HCT116 (cell line): ENCODE measurements at regions not wholly inside any gene's neighbourhood (a gene's known extent, or its start where the extent isn't known, plus 50 kb on each side); places are given as distances from the start of the nearest gene placed in this dataset.

Experiments used
- ATAC-seq: fragments of 200-7000 bp; cut with Tn5 transposase; 2 replicates; pipeline ENCODE4 v1.9.1; 2020; ENCODE audit warnings: mild to moderate bottlenecking, moderate library complexity
- BruUV-seq: library from RNA; stranded (reverse); fragments of 400-500 nt; replicated peaks from 2 replicates; lab custom pipeline; 2021; lab: Mats Ljungman, UMichigan
- CTCF ChIA-PET: fragments of 300-600 bp; sonication (Branson Sonifier 250); formaldehyde crosslinking; loops from one replicate; lab custom pipeline; 2021; ENCODE audit warnings: antibody characterized with exemption; lab: Charles Lee
- POLR2A ChIA-PET: fragments of 300-600, 350-600 bp; sonication (Branson Sonifier 250); formaldehyde crosslinking; loops from one replicate; lab custom pipeline; 2021; ENCODE audit warnings: antibody characterized with exemption; lab: Charles Lee
- RAD21 ChIA-PET, 2 experiments: fragments of 300-600 bp; sonication (Branson Sonifier 250); formaldehyde crosslinking; loops; one replicate each; lab custom pipeline; 2023; ENCODE audit warnings: low total read pairs in 2 of 2; ENCODE audit not compliant: uncharacterized antibody in 2 of 2, unreplicated experiment in 2 of 2, low non-redundant PET in 1 of 2; lab: Charles Lee
- DNase-seq: peaks from one replicate; pipeline ENCODE4 v3.0.0-alpha.2; 2010; ENCODE audit warnings: low read depth, low spot score
- H2AFZ ChIP-seq: fragments of 200-600 bp; shearing (Covaris generic), sonication (generic); 2 replicates; pipeline ENCODE4 v1.6.1; 2017; ENCODE audit warnings: low read depth, mixed run types, mixed read lengths, antibody characterized with exemption, low read length; ENCODE audit not compliant: poor library complexity, severe bottlenecking
- H3K27ac ChIP-seq: 2 replicates; pipeline ENCODE4 v1.5.1; 2012; ENCODE audit warnings: low read depth, low read length
- H3K27me3 ChIP-seq: fragments of 200-600 bp; sonication (generic); 2 replicates; pipeline ENCODE4 v1.6.1; 2016; ENCODE audit warnings: mixed run types, low read length, mixed read lengths; ENCODE audit not compliant: insufficient read depth
- H3K36me3 ChIP-seq, 2 experiments: fragments of 200-500 bp in 1 of 2; fragments of 200-600 bp in 1 of 2; sonication (Bioruptor generic) in 1 of 2; sonication (generic) in 1 of 2; 2 replicates each; pipeline versions ENCODE4 v1.5.1 to v1.6.1; 2014 to 2016; ENCODE audit warnings: low read length in 2 of 2, inconsistent platforms in 1 of 2, mixed read lengths in 1 of 2, mixed run types in 1 of 2; ENCODE audit not compliant: insufficient read depth in 2 of 2, control insufficient read depth in 1 of 2
- H3K4me1 ChIP-seq, 2 experiments: fragments of 200-600 bp in 1 of 2; sonication (generic) in 1 of 2; 2 replicates each; pipeline versions ENCODE4 v1.5.1 to v1.6.1; 2012 to 2017; ENCODE audit warnings: low read length in 2 of 2, inconsistent platforms in 1 of 2, mild to moderate bottlenecking in 1 of 2, mixed read lengths in 1 of 2, mixed run types in 1 of 2, moderate library complexity in 1 of 2; ENCODE audit not compliant: insufficient read depth in 2 of 2, control insufficient read depth in 1 of 2
- H3K4me2 ChIP-seq: fragments of 200-600 bp; sonication (generic); 2 replicates; pipeline ENCODE4 v1.6.1; 2017; ENCODE audit warnings: mixed run types, low read length, mixed read lengths
- H3K4me3 ChIP-seq, 2 experiments: fragments of 200-600 bp in 1 of 2; sonication (generic) in 1 of 2; replicated peaks in 1 of 2; 2 replicates each; pipeline ENCODE4 v1.5.1; 2011 to 2016; ENCODE audit warnings: low read length in 2 of 2, control low read depth in 1 of 2, low read depth in 1 of 2, mild to moderate bottlenecking in 1 of 2, mixed read lengths in 1 of 2, mixed run types in 1 of 2
- H3K79me2 ChIP-seq: fragments of 200-600 bp; sonication (generic); 2 replicates; pipeline ENCODE4 v1.6.1; 2017; ENCODE audit warnings: mild to moderate bottlenecking, mixed run types, low read length, moderate library complexity, mixed read lengths; ENCODE audit not compliant: insufficient read depth
- H3K9ac ChIP-seq: fragments of 200-600 bp; sonication (generic); 2 replicates; pipeline ENCODE4 v1.6.1; 2016; ENCODE audit warnings: low read length, mixed read lengths
- H3K9me2 ChIP-seq: fragments of 200-600 bp; sonication (generic), shearing (Covaris generic); 2 replicates; pipeline ENCODE4 v1.6.1; 2017; ENCODE audit warnings: mixed run types, mild to moderate bottlenecking, moderate library complexity; ENCODE audit not compliant: insufficient read depth
- H3K9me3 ChIP-seq, 2 experiments: fragments of 200-500 bp in 1 of 2; fragments of 200-600 bp in 1 of 2; sonication (Bioruptor generic) in 1 of 2; sonication (generic) in 1 of 2; 2 replicates each; pipeline ENCODE4 v1.6.1; 2014 to 2017; ENCODE audit warnings: low read length in 2 of 2, mixed read lengths in 2 of 2, inconsistent platforms in 1 of 2, low read depth in 1 of 2, mild to moderate bottlenecking in 1 of 2, mixed run types in 1 of 2, moderate library complexity in 1 of 2; ENCODE audit not compliant: control insufficient read depth in 1 of 2, insufficient read depth in 1 of 2
- H4K20me1 ChIP-seq: fragments of 200-600 bp; sonication (generic), shearing (Covaris generic); 2 replicates; pipeline ENCODE4 v1.6.1; 2017; ENCODE audit warnings: mixed run types, mild to moderate bottlenecking, moderate library complexity; ENCODE audit not compliant: insufficient read depth
- ATF3 ChIP-seq: IDR thresholded peaks from 2 replicates; pipeline ENCODE4 v1.6.1; 2012
- CBX3 ChIP-seq: IDR thresholded peaks from 2 replicates; pipeline ENCODE4 v1.6.1; 2012; ENCODE audit warnings: low read depth
- CEBPB ChIP-seq: IDR thresholded peaks from 2 replicates; pipeline ENCODE4 v1.6.1; 2012; ENCODE audit warnings: low read depth
- EGR1 ChIP-seq: IDR thresholded peaks from 2 replicates; pipeline ENCODE4 v1.6.1; 2012; ENCODE audit warnings: low read depth
- EZH2 ChIP-seq: fragments of 200-600 bp; sonication (generic); IDR thresholded peaks from 2 replicates; pipeline ENCODE4 v1.6.1; 2017; ENCODE audit warnings: antibody characterized with exemption, mixed run types
- EZH2phosphoT487 ChIP-seq: fragments of 200-600 bp; IDR thresholded peaks from 2 replicates; pipeline ENCODE4 v1.6.1; 2018; ENCODE audit warnings: antibody characterized with exemption, borderline replicate concordance
- POLR2A ChIP-seq: IDR thresholded peaks from 2 replicates; pipeline ENCODE4 v1.7.0; 2011; ENCODE audit warnings: borderline replicate concordance; ENCODE audit not compliant: insufficient read depth, insufficient read length; ENCODE audit errors: extremely low read depth
- POLR2AphosphoS5 ChIP-seq: IDR thresholded peaks from 2 replicates; pipeline ENCODE4 v1.6.1; 2011; ENCODE audit warnings: mild to moderate bottlenecking, low read depth, low read length, moderate library complexity
- SIN3A ChIP-seq: IDR thresholded peaks from 2 replicates; pipeline ENCODE4 v1.6.1; 2012; ENCODE audit warnings: low read depth
- SP1 ChIP-seq: IDR thresholded peaks from 2 replicates; pipeline ENCODE4 v1.6.1; 2012; ENCODE audit warnings: low read depth
- TCF7L2 ChIP-seq: IDR thresholded peaks from 2 replicates; pipeline ENCODE4 v1.7.0; 2011; ENCODE audit warnings: borderline replicate concordance, inconsistent platforms; ENCODE audit not compliant: insufficient read depth, insufficient read length; ENCODE audit errors: extremely low read depth
- ZFX ChIP-seq: fragments of 450-650 bp; IDR thresholded peaks from 2 replicates; pipeline ENCODE4 v1.6.1; 2017
- intact Hi-C: fragments of 100-400 bp; cut with micrococcal nuclease; formaldehyde crosslinking; loops from 2 replicates; pipeline ENCODE4 v1.10.0; 2022
- TF ChIP-seq, protein P1 (sequence below): IDR thresholded peaks from 2 replicates; pipeline ENCODE4 v1.6.1; 2011; ENCODE audit warnings: mild to moderate bottlenecking, low read length, moderate library complexity; ENCODE audit not compliant: insufficient replicate concordance; ENCODE audit errors: extremely low read depth
- TF ChIP-seq, protein P2 (sequence below), 3 experiments: fragments of 200-600 bp in 1 of 3; sonication (generic) in 1 of 3; IDR thresholded peaks in 2 of 3; conservative IDR thresholded peaks in 1 of 3; 2 replicates each; pipeline ENCODE4 v1.5.1; 2012 to 2017; ENCODE audit warnings: low read depth in 2 of 3, low read length in 2 of 3, antibody characterized with exemption in 1 of 3, borderline replicate concordance in 1 of 3, control low read depth in 1 of 3, mild to moderate bottlenecking in 1 of 3, mixed read lengths in 1 of 3, mixed run types in 1 of 3, moderate library complexity in 1 of 3; ENCODE audit not compliant: insufficient read depth in 1 of 3

- Histone ChIP-seq H3K4me3 (no peak overlapping the region), H3K4me2 (no peak overlapping the region), H3K9me3 (no peaks in the 10 kb centered on the region), H3K4me1 (no peaks in the 10 kb centered on the region), H3K9ac (no peak overlapping the region), H3K36me3 (no peaks in the 10 kb centered on the region), H4K20me1 (no peaks in the 10 kb centered on the region), H3K9me2 (no peaks in the 10 kb centered on the region), H3K27ac (no peak overlapping the region), H3K79me2 (no peaks in the 10 kb centered on the region), H2AFZ (no peak overlapping the region), H3K27me3 (no peaks in the 10 kb centered on the region)
- no TSS peak for BruUV-seq
- ATAC-seq (no peak), DNase-seq (no peak)
- ChIA-PET RAD21 (no interaction called here), CTCF (no interaction called here), POLR2A (no interaction called here)
- TF ChIP-seq CEBPB, result no peak
- TF ChIP-seq EZH2phosphoT487, result no peak
- no peak for TF ChIP-seq POLR2AphosphoS5
- TF ChIP-seq, protein P1, sequence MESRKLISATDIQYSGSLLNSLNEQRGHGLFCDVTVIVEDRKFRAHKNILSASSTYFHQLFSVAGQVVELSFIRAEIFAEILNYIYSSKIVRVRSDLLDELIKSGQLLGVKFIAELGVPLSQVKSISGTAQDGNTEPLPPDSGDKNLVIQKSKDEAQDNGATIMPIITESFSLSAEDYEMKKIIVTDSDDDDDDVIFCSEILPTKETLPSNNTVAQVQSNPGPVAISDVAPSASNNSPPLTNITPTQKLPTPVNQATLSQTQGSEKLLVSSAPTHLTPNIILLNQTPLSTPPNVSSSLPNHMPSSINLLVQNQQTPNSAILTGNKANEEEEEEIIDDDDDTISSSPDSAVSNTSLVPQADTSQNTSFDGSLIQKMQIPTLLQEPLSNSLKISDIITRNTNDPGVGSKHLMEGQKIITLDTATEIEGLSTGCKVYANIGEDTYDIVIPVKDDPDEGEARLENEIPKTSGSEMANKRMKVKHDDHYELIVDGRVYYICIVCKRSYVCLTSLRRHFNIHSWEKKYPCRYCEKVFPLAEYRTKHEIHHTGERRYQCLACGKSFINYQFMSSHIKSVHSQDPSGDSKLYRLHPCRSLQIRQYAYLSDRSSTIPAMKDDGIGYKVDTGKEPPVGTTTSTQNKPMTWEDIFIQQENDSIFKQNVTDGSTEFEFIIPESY, result no peak
- TF ChIP-seq SP1, result no peak
- no peak for TF ChIP-seq SIN3A
- no peak for TF ChIP-seq CBX3
- TF ChIP-seq ZFX, result no peak
- no peak for TF ChIP-seq EZH2
- intact Hi-C loops, result no loop called here
Measured at GRCh38 chr14:103213331-103213730, 90.1 kb downstream of the TNFAIP2 start.

- no peak overlapping the region for H3K4me3 ChIP-seq
- POLR2A ChIA-PET, result no interaction called here
- no peaks in the 10 kb centered on the region for H3K4me1 ChIP-seq
- CTCF ChIA-PET, result no interaction called here
- no peak overlapping the region for H3K27ac ChIP-seq
- ATAC-seq, result no peak
- H3K4me2 ChIP-seq, result no peak overlapping the region
- no peaks in the 10 kb centered on the region for H3K9me3 ChIP-seq
- no peak for TF ChIP-seq TCF7L2
- no peak for TF ChIP-seq POLR2A
- no peak for TF ChIP-seq SP1
- TF ChIP-seq POLR2AphosphoS5, result no peak
- no peak for TF ChIP-seq EZH2phosphoT487
- TF ChIP-seq, protein P2, sequence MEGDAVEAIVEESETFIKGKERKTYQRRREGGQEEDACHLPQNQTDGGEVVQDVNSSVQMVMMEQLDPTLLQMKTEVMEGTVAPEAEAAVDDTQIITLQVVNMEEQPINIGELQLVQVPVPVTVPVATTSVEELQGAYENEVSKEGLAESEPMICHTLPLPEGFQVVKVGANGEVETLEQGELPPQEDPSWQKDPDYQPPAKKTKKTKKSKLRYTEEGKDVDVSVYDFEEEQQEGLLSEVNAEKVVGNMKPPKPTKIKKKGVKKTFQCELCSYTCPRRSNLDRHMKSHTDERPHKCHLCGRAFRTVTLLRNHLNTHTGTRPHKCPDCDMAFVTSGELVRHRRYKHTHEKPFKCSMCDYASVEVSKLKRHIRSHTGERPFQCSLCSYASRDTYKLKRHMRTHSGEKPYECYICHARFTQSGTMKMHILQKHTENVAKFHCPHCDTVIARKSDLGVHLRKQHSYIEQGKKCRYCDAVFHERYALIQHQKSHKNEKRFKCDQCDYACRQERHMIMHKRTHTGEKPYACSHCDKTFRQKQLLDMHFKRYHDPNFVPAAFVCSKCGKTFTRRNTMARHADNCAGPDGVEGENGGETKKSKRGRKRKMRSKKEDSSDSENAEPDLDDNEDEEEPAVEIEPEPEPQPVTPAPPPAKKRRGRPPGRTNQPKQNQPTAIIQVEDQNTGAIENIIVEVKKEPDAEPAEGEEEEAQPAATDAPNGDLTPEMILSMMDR (IDR thresholded peaks at IDR 0.05 in 2 of 3, conservative IDR thresholded peaks at IDR 0.05 in 1 of 3; ENCODE audit: borderline replicate concordance in 1 of 3, insufficient read depth in 1 of 3, low read depth in 2 of 3, low read length in 2 of 3), result no peak
- TF ChIP-seq ATF3, result no peak
- no peak for TF ChIP-seq EGR1
- TF ChIP-seq CBX3, result no peak
- no peaks in the 10 kb centered on the region for H3K27me3 ChIP-seq
- DNase-seq, result no peak
- RAD21 ChIA-PET, result no interaction called here
- no peaks in the 10 kb centered on the region for H3K36me3 ChIP-seq
- no peaks in the 10 kb centered on the region for H4K20me1 ChIP-seq
- no TSS peak for BruUV-seq
- H2AFZ ChIP-seq, result no peak overlapping the region
- intact Hi-C loops, result no loop called here
- no peaks in the 10 kb centered on the region for H3K9me2 ChIP-seq
- no peak overlapping the region for H3K9ac ChIP-seq
- no peaks in the 10 kb centered on the region for H3K79me2 ChIP-seq
Measured at GRCh38 chr14:103214461-103214958, 91.2 kb downstream of the TNFAIP2 start.
